CD14-positive monocyte (primary cell): ENCODE measurements at regions not wholly inside any gene's neighbourhood (a gene's known extent, or its start where the extent isn't known, plus 50 kb on each side); places are given as distances from the start of the nearest gene placed in this dataset.

Experiments used
- DNase-seq, 3 donors: peaks; one replicate each; pipeline ENCODE4 v3.0.0-alpha.2; 2011 to 2022
- H2AFZ ChIP-seq: 2 replicates; pipeline ENCODE4 v1.6.0; 2012; ENCODE audit warnings: mild to moderate bottlenecking, low read depth, low read length, inconsistent platforms; ENCODE audit not compliant: insufficient read depth, poor library complexity, severe bottlenecking
- H3K27ac ChIP-seq, 2 donors: 1 replicate in 1 of 2; 2 replicates in 1 of 2; pipeline ENCODE4 v1.5.1; 2012 to 2013; ENCODE audit warnings: low read length in 2 of 2, control low read depth in 1 of 2, inconsistent platforms in 1 of 2, low read depth in 1 of 2, mild to moderate bottlenecking in 1 of 2
- H3K27me3 ChIP-seq, 2 donors: one replicate each; pipeline versions ENCODE4 v1.6.0 to v1.6.1; 2011 to 2013; ENCODE audit warnings: low read length in 2 of 2; ENCODE audit not compliant: control insufficient read depth in 2 of 2, insufficient read depth in 2 of 2
- H3K36me3 ChIP-seq, 2 donors: replicated peaks in 1 of 2; 1 replicate in 1 of 2; 2 replicates in 1 of 2; pipeline versions ENCODE4 v1.5.1 to v1.6.1; 2012 to 2013; ENCODE audit warnings: low read length in 2 of 2, control low read depth in 1 of 2, inconsistent platforms in 1 of 2, mild to moderate bottlenecking in 1 of 2; ENCODE audit not compliant: insufficient read depth in 2 of 2, control insufficient read depth in 1 of 2
- H3K4me1 ChIP-seq, 2 donors: 1 replicate in 1 of 2; 2 replicates in 1 of 2; pipeline versions ENCODE4 v1.5.1 to v1.6.1; 2012 to 2013; ENCODE audit warnings: low read length in 2 of 2, control low read depth in 1 of 2, inconsistent platforms in 1 of 2, mild to moderate bottlenecking in 1 of 2, moderate library complexity in 1 of 2; ENCODE audit not compliant: insufficient read depth in 2 of 2, control insufficient read depth in 1 of 2
- H3K4me2 ChIP-seq: replicated peaks from 2 replicates; pipeline ENCODE3; 2012; ENCODE audit warnings: low read length, moderate library complexity, mild to moderate bottlenecking; ENCODE audit not compliant: poor library complexity, severe bottlenecking; ENCODE audit errors: extremely low read depth
- H3K4me3 ChIP-seq, 3 experiments: fragments of 200-600 bp in 1 of 3; sonication (generic) in 1 of 3; replicated peaks in 1 of 3; 1 replicate in 2 of 3; 2 replicates in 1 of 3; pipeline ENCODE4 v1.5.1; 2011 to 2013; ENCODE audit warnings: low read length in 3 of 3, mild to moderate bottlenecking in 3 of 3, control low read depth in 2 of 3, low read depth in 2 of 3, inconsistent platforms in 1 of 3, moderate library complexity in 1 of 3
- H3K79me2 ChIP-seq: 2 replicates; pipeline ENCODE4 v1.6.0; 2012; ENCODE audit warnings: mild to moderate bottlenecking, control low read depth, inconsistent platforms, low read length, moderate library complexity; ENCODE audit not compliant: insufficient read depth
- H3K9ac ChIP-seq: 2 replicates; pipeline ENCODE4 v1.6.0; 2017; ENCODE audit warnings: low read length, mild to moderate bottlenecking; ENCODE audit not compliant: insufficient read depth, poor library complexity, severe bottlenecking
- H3K9me3 ChIP-seq, 2 donors: replicated peaks in 1 of 2; 1 replicate in 1 of 2; 2 replicates in 1 of 2; pipeline versions ENCODE4 v1.5.1 to v1.6.1; 2012 to 2013; ENCODE audit warnings: low read length in 2 of 2, control low read depth in 1 of 2; ENCODE audit not compliant: control insufficient read depth in 1 of 2, insufficient read depth in 1 of 2
- H4K20me1 ChIP-seq: 2 replicates; pipeline ENCODE4 v1.6.0; 2012; ENCODE audit warnings: mild to moderate bottlenecking, low read length, control low read depth, moderate library complexity; ENCODE audit not compliant: insufficient read depth
- H3K27ac Mint-ChIP-seq, 7 donors: one replicate each; pipeline ENCODE4 v1.8.0; 2020; ENCODE audit warnings: mild to moderate bottlenecking in 7 of 7, mixed read lengths in 7 of 7, moderate library complexity in 6 of 7, inconsistent platforms in 2 of 7
- H3K27me3 Mint-ChIP-seq, 3 donors: one replicate each; pipeline ENCODE4 v1.8.0; 2021 to 2022; ENCODE audit warnings: low read depth in 3 of 3, mild to moderate bottlenecking in 3 of 3, mixed read lengths in 3 of 3, moderate library complexity in 3 of 3, inconsistent platforms in 1 of 3
- H3K36me3 Mint-ChIP-seq, 2 donors: one replicate each; pipeline ENCODE4 v1.8.0; 2020; ENCODE audit warnings: mixed read lengths in 2 of 2, inconsistent platforms in 1 of 2, mild to moderate bottlenecking in 1 of 2
- H3K4me1 Mint-ChIP-seq: one replicate; pipeline ENCODE4 v1.8.0; 2020; ENCODE audit warnings: mild to moderate bottlenecking, mixed read lengths
- H3K4me3 Mint-ChIP-seq, 2 donors: one replicate each; pipeline ENCODE4 v1.8.0; 2020; ENCODE audit warnings: mild to moderate bottlenecking in 2 of 2, mixed read lengths in 2 of 2, moderate library complexity in 1 of 2
- H3K9me3 Mint-ChIP-seq, 7 donors: one replicate each; pipeline ENCODE4 v1.8.0; 2020 to 2022; ENCODE audit warnings: mixed read lengths in 7 of 7, mild to moderate bottlenecking in 6 of 7, moderate library complexity in 6 of 7, inconsistent platforms in 2 of 7
- WGBS: methylation state at CpG from one replicate; pipeline ENCODE4 v1.1.5; 2013; ENCODE audit warnings: missing lambda C conversion rate; ENCODE audit not compliant: insufficient coverage; 5-methylcytosine and 5-hydroxymethylcytosine counted together
- intact Hi-C, 2 donors: fragments of 100-400 bp; cut with micrococcal nuclease; formaldehyde crosslinking; loops; one replicate each; pipeline versions ENCODE4 v1.15.0 to v1.15.1; 2023
- TF ChIP-seq, protein P1 (sequence below): fragments of 200-600 bp; IDR thresholded peaks from one replicate; pipeline ENCODE4 v1.8.0; 2022; ENCODE audit warnings: antibody characterized with exemption, mild to moderate bottlenecking

DNA sequence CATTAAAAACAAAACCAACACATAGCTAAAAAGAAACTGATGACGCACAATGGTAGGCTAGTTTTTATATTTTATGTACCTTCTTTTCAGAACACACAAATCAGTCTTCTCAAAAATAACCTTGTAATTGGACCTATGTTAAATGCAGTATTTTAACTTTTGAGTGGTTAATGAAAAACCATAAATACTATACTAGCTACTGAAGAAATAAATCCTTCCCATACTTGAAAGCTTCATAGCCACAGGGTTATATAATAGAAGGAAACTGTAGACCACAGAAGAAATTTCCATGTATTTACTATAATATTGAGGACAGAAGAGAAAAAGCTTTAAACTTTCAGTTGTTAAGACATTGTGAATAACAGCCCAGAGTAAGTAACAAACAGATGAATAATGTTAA lies 1094.3 kb upstream of the SLC10A2 start:
- intact Hi-C loops = no loop called here
- Histone ChIP-seq H3K79me2 (no peaks in the 10 kb centered on the region), H2AFZ (no peak overlapping the region), H3K9ac (no peak overlapping the region), H3K4me2 (no peak overlapping the region), H3K27ac (no peak overlapping the region), H3K27me3 (no peaks in the 10 kb centered on the region), H3K4me1 (no peaks in the 10 kb centered on the region), H3K9me3 (peaks cover 0 to 5% of the 10 kb centered on the region in 2 donors), H3K36me3 (no peaks in the 10 kb centered on the region), H3K4me3 (no peak overlapping the region), H4K20me1 (no peaks in the 10 kb centered on the region)
- no peaks in the 10 kb centered on the region for H3K36me3 Mint-ChIP-seq
- H3K9me3 Mint-ChIP-seq = peaks cover 0 to 6% (median 2%) of the 10 kb centered on the region in 7 donors
- WGBS = no CpG with 5 or more reads among the region's 1 CpG
- no peak for DNase-seq
- no peak overlapping the region for H3K4me3 Mint-ChIP-seq
- no peaks in the 10 kb centered on the region for H3K4me1 Mint-ChIP-seq
- TF ChIP-seq, protein P1, sequence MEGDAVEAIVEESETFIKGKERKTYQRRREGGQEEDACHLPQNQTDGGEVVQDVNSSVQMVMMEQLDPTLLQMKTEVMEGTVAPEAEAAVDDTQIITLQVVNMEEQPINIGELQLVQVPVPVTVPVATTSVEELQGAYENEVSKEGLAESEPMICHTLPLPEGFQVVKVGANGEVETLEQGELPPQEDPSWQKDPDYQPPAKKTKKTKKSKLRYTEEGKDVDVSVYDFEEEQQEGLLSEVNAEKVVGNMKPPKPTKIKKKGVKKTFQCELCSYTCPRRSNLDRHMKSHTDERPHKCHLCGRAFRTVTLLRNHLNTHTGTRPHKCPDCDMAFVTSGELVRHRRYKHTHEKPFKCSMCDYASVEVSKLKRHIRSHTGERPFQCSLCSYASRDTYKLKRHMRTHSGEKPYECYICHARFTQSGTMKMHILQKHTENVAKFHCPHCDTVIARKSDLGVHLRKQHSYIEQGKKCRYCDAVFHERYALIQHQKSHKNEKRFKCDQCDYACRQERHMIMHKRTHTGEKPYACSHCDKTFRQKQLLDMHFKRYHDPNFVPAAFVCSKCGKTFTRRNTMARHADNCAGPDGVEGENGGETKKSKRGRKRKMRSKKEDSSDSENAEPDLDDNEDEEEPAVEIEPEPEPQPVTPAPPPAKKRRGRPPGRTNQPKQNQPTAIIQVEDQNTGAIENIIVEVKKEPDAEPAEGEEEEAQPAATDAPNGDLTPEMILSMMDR = no peak
- no peak overlapping the region for H3K27ac Mint-ChIP-seq
- no peaks in the 10 kb centered on the region for H3K27me3 Mint-ChIP-seq

DNA sequence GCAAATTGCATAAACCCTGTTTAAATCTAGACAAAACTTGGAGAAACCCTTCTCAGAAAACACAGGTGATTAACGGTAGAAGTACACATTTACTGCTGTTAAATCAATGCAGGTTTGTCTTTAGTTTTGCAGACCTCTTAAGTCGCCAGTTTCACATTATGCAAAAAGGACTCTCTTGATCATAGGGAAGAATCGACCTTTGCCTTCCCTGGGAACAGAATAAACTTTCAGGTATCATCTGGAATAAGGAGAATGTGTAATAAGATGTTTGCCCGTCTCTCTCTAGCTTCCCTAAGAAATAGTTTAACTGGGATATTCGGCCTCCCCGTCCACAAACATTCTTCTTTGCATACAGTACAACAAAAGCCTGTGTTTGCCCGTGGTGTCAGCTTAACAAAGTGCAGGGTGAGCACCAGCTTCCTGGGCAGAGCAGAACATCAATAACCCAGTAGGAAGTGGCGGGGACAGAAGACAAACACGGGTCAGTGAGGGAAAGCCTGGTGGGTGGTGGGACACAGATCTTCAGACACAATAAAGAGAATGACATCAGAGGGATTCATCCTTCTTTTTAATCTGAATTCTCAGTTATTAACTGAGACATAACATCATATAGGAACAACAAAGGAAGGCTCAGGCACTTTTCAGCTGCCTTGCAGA lies 1077.7 kb upstream of the SLC10A2 start:
- H3K9me3 Mint-ChIP-seq = peaks cover 0 to 6% (median 4%) of the 10 kb centered on the region in 7 donors
- no peaks in the 10 kb centered on the region for H3K36me3 Mint-ChIP-seq
- TF ChIP-seq, protein P1 = no peak
- no peaks in the 10 kb centered on the region for H3K79me2 ChIP-seq
- no peaks in the 10 kb centered on the region for H3K27me3 Mint-ChIP-seq
- H3K27ac ChIP-seq = no peak overlapping the region
- no peak overlapping the region for H3K4me3 ChIP-seq
- no peak overlapping the region for H3K27ac Mint-ChIP-seq
- H3K36me3 ChIP-seq = no peaks in the 10 kb centered on the region
- intact Hi-C loops = no loop called here
- no peaks in the 10 kb centered on the region for H3K4me1 Mint-ChIP-seq
- H4K20me1 ChIP-seq = no peaks in the 10 kb centered on the region
- H3K4me3 Mint-ChIP-seq = no peak overlapping the region
- peaks cover 6 to 11% of the 10 kb centered on the region in 2 donors for H3K9me3 ChIP-seq
- no peaks in the 10 kb centered on the region for H3K4me1 ChIP-seq
- no peak for DNase-seq
- H2AFZ ChIP-seq = no peak overlapping the region
- H3K27me3 ChIP-seq = no peaks in the 10 kb centered on the region
- no peak overlapping the region for H3K4me2 ChIP-seq
- H3K9ac ChIP-seq = no peak overlapping the region
- WGBS = 50% methylated on average over 1 of the region's 9 CpGs
